ENCODE measurements at regions not wholly inside any gene's neighbourhood (a gene's known extent, or its start where the extent isn't known, plus 50 kb on each side); places are given as distances from the start of the nearest gene placed in this dataset.

GRCh38 chr22:48210198-48210580, 1447.7 kb downstream of the TBC1D22A start:
- DNase-seq: peak; percentile 24

GRCh38 chr22:48209473-48210197, 1447.2 kb downstream of the TBC1D22A start:
- DNase-seq: peak; percentile 17

- DNase-seq: peak; percentile 26
Measured at GRCh38 chr22:48208894-48209293, 1446.4 kb downstream of the TBC1D22A start.

GRCh38 chr22:48207919-48208535, 1445.6 kb downstream of the TBC1D22A start:
- DNase-seq: peak; percentile 19

GRCh38 chr22:48205790-48206189, 1443.3 kb downstream of the TBC1D22A start:
- no peak for DNase-seq

- DNase-seq: peak; percentile 5
Measured at GRCh38 chr22:48205161-48205560, 1442.7 kb downstream of the TBC1D22A start.

- peak; percentile 28 for DNase-seq
Measured at GRCh38 chr22:48204296-48204695, 1441.8 kb downstream of the TBC1D22A start.

GRCh38 chr22:48199667-48200066, 1437.2 kb downstream of the TBC1D22A start:
- peak; percentile 15 for DNase-seq

- DNase-seq: peak; percentile 45
Measured at GRCh38 chr22:48198489-48199459, 1436.3 kb downstream of the TBC1D22A start.

GRCh38 chr22:48197189-48197690, 1434.8 kb downstream of the TBC1D22A start:
- DNase-seq: peak; percentile 24

- DNase-seq: no peak
Measured at GRCh38 chr22:48192920-48193319, 1430.5 kb downstream of the TBC1D22A start.

GRCh38 chr22:48192071-48192470, 1429.6 kb downstream of the TBC1D22A start:
- DNase-seq: no peak

GRCh38 chr22:48188231-48188721, 1425.8 kb downstream of the TBC1D22A start:
- peak; percentile 55 for DNase-seq

- no peak for DNase-seq
Measured at GRCh38 chr22:48187356-48187755, 1424.9 kb downstream of the TBC1D22A start.

GRCh38 chr22:48186146-48186790, 1423.8 kb downstream of the TBC1D22A start:
- DNase-seq: peak; percentile 35

- DNase-seq: peak; percentile 40
Measured at GRCh38 chr22:48185071-48186055, 1422.9 kb downstream of the TBC1D22A start.

GRCh38 chr22:48182846-48183805, 1420.7 kb downstream of the TBC1D22A start:
- peak; percentile 43 for DNase-seq

- DNase-seq: peak; percentile 32
Measured at GRCh38 chr22:48182031-48182430, 1419.6 kb downstream of the TBC1D22A start.

GRCh38 chr22:48181263-48181955, 1419.0 kb downstream of the TBC1D22A start:
- peak; percentile 30 for DNase-seq
